ENCODE measurements at regions not wholly inside any gene's neighbourhood (a gene's known extent, or its start where the extent isn't known, plus 50 kb on each side); places are given as distances from the start of the nearest gene placed in this dataset.

- Mint-ChIP-seq H3K36me3 (no peaks in the 10 kb centered on the region), H3K4me3 (no peak overlapping the region), H3K4me1 (no peaks in the 10 kb centered on the region), H3K27ac (no peak overlapping the region), H3K27me3 (no peaks in the 10 kb centered on the region), H3K9me3 (no peaks in the 10 kb centered on the region)
- CTCF ChIA-PET: no interaction called here
- no peak for DNase-seq
Observed at GRCh38 chr2:61640406-61640805, 102.2 kb upstream of the XPO1 start.

GRCh38 chr2:61639721-61640120 lies 101.6 kb upstream of the XPO1 start:
- H3K9me3 Mint-ChIP-seq: no peaks in the 10 kb centered on the region
- H3K4me1 Mint-ChIP-seq: no peaks in the 10 kb centered on the region
- no peaks in the 10 kb centered on the region for H3K27me3 Mint-ChIP-seq
- no peak overlapping the region for H3K27ac Mint-ChIP-seq
- no peak for DNase-seq
- no peak overlapping the region for H3K4me3 Mint-ChIP-seq
- CTCF ChIA-PET: no interaction called here
- H3K36me3 Mint-ChIP-seq: no peaks in the 10 kb centered on the region

GRCh38 chr2:61636686-61637085 lies 98.5 kb upstream of the XPO1 start:
- no peak for DNase-seq
- Mint-ChIP-seq H3K4me1 (no peaks in the 10 kb centered on the region), H3K9me3 (no peaks in the 10 kb centered on the region), H3K27me3 (no peaks in the 10 kb centered on the region), H3K27ac (no peak overlapping the region), H3K36me3 (no peaks in the 10 kb centered on the region), H3K4me3 (no peak overlapping the region)
- CTCF ChIA-PET: no interaction called here

GRCh38 chr2:61634512-61634911 lies 96.4 kb upstream of the XPO1 start:
- no peaks in the 10 kb centered on the region for H3K36me3 Mint-ChIP-seq
- H3K4me1 Mint-ChIP-seq: no peaks in the 10 kb centered on the region
- no peak overlapping the region for H3K27ac Mint-ChIP-seq
- DNase-seq: no peak
- no peaks in the 10 kb centered on the region for H3K9me3 Mint-ChIP-seq
- CTCF ChIA-PET: interaction anchor here (0.7 kb wide), 1 partner anchor 501 kb away, joined by 3 read pairs; no protein-coding TSS in a partner anchor
- H3K27me3 Mint-ChIP-seq: no peaks in the 10 kb centered on the region
- H3K4me3 Mint-ChIP-seq: no peak overlapping the region

- CTCF ChIA-PET: no interaction called here
- Mint-ChIP-seq H3K27ac (no peak overlapping the region), H3K36me3 (no peaks in the 10 kb centered on the region), H3K4me3 (no peak overlapping the region), H3K27me3 (no peaks in the 10 kb centered on the region), H3K4me1 (no peaks in the 10 kb centered on the region), H3K9me3 (no peaks in the 10 kb centered on the region)
- DNase-seq: no peak
Observed at GRCh38 chr2:61633250-61633649, 95.1 kb upstream of the XPO1 start.

GRCh38 chr2:61632276-61633169 lies 94.4 kb upstream of the XPO1 start:
- H3K27me3 Mint-ChIP-seq: no peaks in the 10 kb centered on the region
- CTCF ChIA-PET: no interaction called here
- H3K36me3 Mint-ChIP-seq: no peaks in the 10 kb centered on the region
- H3K4me3 Mint-ChIP-seq: no peak overlapping the region
- DNase-seq: no peak
- H3K9me3 Mint-ChIP-seq: no peaks in the 10 kb centered on the region
- H3K27ac Mint-ChIP-seq: no peak overlapping the region
- H3K4me1 Mint-ChIP-seq: no peaks in the 10 kb centered on the region

- CTCF ChIA-PET: no interaction called here
Observed at GRCh38 chr2:61631321-61631720, 93.2 kb upstream of the XPO1 start.

GRCh38 chr2:61626827-61627226 lies 88.7 kb upstream of the XPO1 start:
- Mint-ChIP-seq H3K27ac (no peak overlapping the region), H3K9me3 (no peaks in the 10 kb centered on the region), H3K36me3 (no peaks in the 10 kb centered on the region), H3K4me1 (no peaks in the 10 kb centered on the region), H3K4me3 (no peak overlapping the region), H3K27me3 (no peaks in the 10 kb centered on the region)
- DNase-seq: no peak
- CTCF ChIA-PET: no interaction called here

More at GRCh38 chr2:61631321-61631720, 93.2 kb upstream of the XPO1 start:
- Mint-ChIP-seq H3K4me1 (no peaks in the 10 kb centered on the region), H3K36me3 (no peaks in the 10 kb centered on the region), H3K9me3 (no peaks in the 10 kb centered on the region), H3K27me3 (no peaks in the 10 kb centered on the region), H3K4me3 (no peak overlapping the region), H3K27ac (no peak overlapping the region)
- no peak for DNase-seq

GRCh38 chr2:61623747-61624146 lies 85.6 kb upstream of the XPO1 start:
- CTCF ChIA-PET: no interaction called here
- no peak for DNase-seq
- no peaks in the 10 kb centered on the region for H3K27me3 Mint-ChIP-seq
- H3K36me3 Mint-ChIP-seq: no peaks in the 10 kb centered on the region
- H3K27ac Mint-ChIP-seq: no peak overlapping the region
- no peaks in the 10 kb centered on the region for H3K9me3 Mint-ChIP-seq
- H3K4me3 Mint-ChIP-seq: no peak overlapping the region
- no peaks in the 10 kb centered on the region for H3K4me1 Mint-ChIP-seq

- no peak overlapping the region for H3K27ac Mint-ChIP-seq
- no peaks in the 10 kb centered on the region for H3K36me3 Mint-ChIP-seq
- CTCF ChIA-PET: no interaction called here
- H3K4me1 Mint-ChIP-seq: no peaks in the 10 kb centered on the region
- H3K9me3 Mint-ChIP-seq: no peaks in the 10 kb centered on the region
- no peaks in the 10 kb centered on the region for H3K27me3 Mint-ChIP-seq
- DNase-seq: no peak
- no peak overlapping the region for H3K4me3 Mint-ChIP-seq
Observed at GRCh38 chr2:61620244-61621159, 82.3 kb upstream of the XPO1 start.

GRCh38 chr2:61619561-61619960 lies 81.4 kb upstream of the XPO1 start:
- no peak overlapping the region for H3K4me3 Mint-ChIP-seq
- no peaks in the 10 kb centered on the region for H3K9me3 Mint-ChIP-seq
- no peaks in the 10 kb centered on the region for H3K36me3 Mint-ChIP-seq
- CTCF ChIA-PET: no interaction called here
- no peaks in the 10 kb centered on the region for H3K4me1 Mint-ChIP-seq
- H3K27me3 Mint-ChIP-seq: no peaks in the 10 kb centered on the region
- no peak overlapping the region for H3K27ac Mint-ChIP-seq
- no peak for DNase-seq

GRCh38 chr2:61617610-61618009 lies 79.5 kb upstream of the XPO1 start:
- Mint-ChIP-seq H3K9me3 (no peaks in the 10 kb centered on the region), H3K36me3 (no peaks in the 10 kb centered on the region), H3K27me3 (no peaks in the 10 kb centered on the region), H3K4me3 (no peak overlapping the region), H3K4me1 (no peaks in the 10 kb centered on the region), H3K27ac (no peak overlapping the region)
- CTCF ChIA-PET: no interaction called here
- no peak for DNase-seq

GRCh38 chr2:61605245-61605644 lies 67.1 kb upstream of the XPO1 start:
- Mint-ChIP-seq H3K4me1 (no peaks in the 10 kb centered on the region), H3K27ac (no peak overlapping the region), H3K4me3 (no peak overlapping the region), H3K36me3 (no peaks in the 10 kb centered on the region), H3K9me3 (no peaks in the 10 kb centered on the region), H3K27me3 (peaks cover 4% of the 10 kb centered on the region)
- CTCF ChIA-PET: no interaction called here
- no peak for DNase-seq

GRCh38 chr2:61604433-61604832 lies 66.3 kb upstream of the XPO1 start:
- H3K4me3 Mint-ChIP-seq: no peak overlapping the region
- no peaks in the 10 kb centered on the region for H3K4me1 Mint-ChIP-seq
- H3K27me3 Mint-ChIP-seq: peaks cover 4% of the 10 kb centered on the region
- no peak for DNase-seq
- H3K27ac Mint-ChIP-seq: no peak overlapping the region
- CTCF ChIA-PET: no interaction called here
- no peaks in the 10 kb centered on the region for H3K9me3 Mint-ChIP-seq
- H3K36me3 Mint-ChIP-seq: no peaks in the 10 kb centered on the region

All from activated naive CD4-positive, alpha-beta T cell treated with anti-CD3 and anti-CD28 coated beads, Interleukin-2, amount 10 ng/mL, durations not matched to agents 7 days and 5 days (primary cell).